Stimulated activated effector memory CD8-positive, alpha-beta T cell treated with anti-CD3 and anti-CD28 coated beads, Interleukin-12 subunit alpha, Interleukin-12 subunit beta, amount 100 ng/mL, for 72 hours (primary cell): ENCODE measurements at regions not wholly inside any gene's neighbourhood (a gene's known extent, or its start where the extent isn't known, plus 50 kb on each side); places are given as distances from the start of the nearest gene placed in this dataset.
"Not testable (repeated sequence)": the region's sequence is repeated elsewhere in the genome, so short reads cannot be mapped to it uniquely, and the experiment has no call there.

Experiments
- ATAC-seq: fragments of 150-1000 bp; cut with Tn5 transposase; 2 replicates; pipeline ENCODE4 v1.10.0; 2021
- DNase-seq, 2 donors: peaks; one replicate each; pipeline ENCODE4 v3.0.0; 2021 to 2022; ENCODE audit warnings: low spot score in 2 of 2
- H3K27ac Mint-ChIP-seq: one replicate; pipeline ENCODE4 v1.8.0; 2022; ENCODE audit warnings: mild to moderate bottlenecking, mixed read lengths
- H3K36me3 Mint-ChIP-seq: one replicate; pipeline ENCODE4 v1.8.0; 2022; ENCODE audit warnings: mild to moderate bottlenecking, mixed read lengths
- H3K4me1 Mint-ChIP-seq: one replicate; pipeline ENCODE4 v1.8.0; 2022; ENCODE audit warnings: mixed read lengths
- H3K4me3 Mint-ChIP-seq: one replicate; pipeline ENCODE4 v1.8.0; 2022; ENCODE audit warnings: mild to moderate bottlenecking, mixed read lengths
- H3K9me3 Mint-ChIP-seq: one replicate; pipeline ENCODE4 v1.8.0; 2022; ENCODE audit warnings: mixed read lengths

GRCh38 chr17:49898366-49899190 lies 50.7 kb upstream of the TAC4 start:
- H3K9me3 Mint-ChIP-seq, result no peaks in the 10 kb centered on the region
- no peaks in the 10 kb centered on the region for H3K4me1 Mint-ChIP-seq
- no peaks in the 10 kb centered on the region for H3K36me3 Mint-ChIP-seq
- ATAC-seq (no peak), DNase-seq (no peak)
- no peak overlapping the region for H3K4me3 Mint-ChIP-seq
- no peak overlapping the region for H3K27ac Mint-ChIP-seq

- Mint-ChIP-seq H3K27ac (no peak overlapping the region), H3K4me3 (no peak overlapping the region), H3K4me1 (no peaks in the 10 kb centered on the region), H3K36me3 (no peaks in the 10 kb centered on the region), H3K9me3 (no peaks in the 10 kb centered on the region)
- no peak for ATAC-seq
- DNase-seq, result no peak
Measured at GRCh38 chr17:49899191-49899485, 51.3 kb upstream of the TAC4 start.

GRCh38 chr17:49899588-49899987 lies 51.7 kb upstream of the TAC4 start:
- H3K4me1 Mint-ChIP-seq, result no peaks in the 10 kb centered on the region
- DNase-seq, result no peak
- H3K4me3 Mint-ChIP-seq, result no peak overlapping the region
- H3K36me3 Mint-ChIP-seq, result no peaks in the 10 kb centered on the region
- no peak for ATAC-seq
- H3K27ac Mint-ChIP-seq, result no peak overlapping the region
- H3K9me3 Mint-ChIP-seq, result no peaks in the 10 kb centered on the region

GRCh38 chr17:49900801-49901200 lies 52.9 kb upstream of the TAC4 start:
- not testable (repeated sequence) for H3K27ac Mint-ChIP-seq, H3K4me3 Mint-ChIP-seq

GRCh38 chr17:49901460-49902331 lies 53.8 kb upstream of the TAC4 start:
- Mint-ChIP-seq H3K27ac (no peak overlapping the region), H3K36me3 (no peaks in the 10 kb centered on the region), H3K4me1 (no peaks in the 10 kb centered on the region), H3K4me3 (no peak overlapping the region), H3K9me3 (no peaks in the 10 kb centered on the region)
- ATAC-seq, result no peak
- DNase-seq, result no peak

More at GRCh38 chr17:49900801-49901200, 52.9 kb upstream of the TAC4 start:
- H3K9me3 Mint-ChIP-seq, H3K4me1 Mint-ChIP-seq, H3K36me3 Mint-ChIP-seq, DNase-seq, ATAC-seq: not testable (repeated sequence)

GRCh38 chr17:49903523-49903922 lies 55.7 kb upstream of the TAC4 start:
- H3K36me3 Mint-ChIP-seq, result no peaks in the 10 kb centered on the region
- H3K27ac Mint-ChIP-seq, result no peak overlapping the region
- no peaks in the 10 kb centered on the region for H3K4me1 Mint-ChIP-seq
- DNase-seq, result no peak
- no peak for ATAC-seq
- H3K4me3 Mint-ChIP-seq, result no peak overlapping the region
- no peaks in the 10 kb centered on the region for H3K9me3 Mint-ChIP-seq

GRCh38 chr17:49904893-49905292 lies 57.0 kb upstream of the TAC4 start:
- Mint-ChIP-seq H3K4me3 (no peak overlapping the region), H3K27ac (no peak overlapping the region), H3K36me3 (no peaks in the 10 kb centered on the region), H3K9me3 (no peaks in the 10 kb centered on the region), H3K4me1 (no peaks in the 10 kb centered on the region)
- ATAC-seq, result no peak
- DNase-seq, result no peak

GRCh38 chr17:49906531-49907136 lies 58.8 kb upstream of the TAC4 start:
- Mint-ChIP-seq H3K9me3 (no peaks in the 10 kb centered on the region), H3K4me3 (no peak overlapping the region), H3K27ac (no peak overlapping the region), H3K4me1 (peaks cover 5% of the 10 kb centered on the region), H3K36me3 (no peaks in the 10 kb centered on the region)
- DNase-seq (no peak), ATAC-seq (no peak)

GRCh38 chr17:49907279-49907678 lies 59.4 kb upstream of the TAC4 start:
- Mint-ChIP-seq H3K4me1 (peaks cover 5% of the 10 kb centered on the region), H3K27ac (no peak overlapping the region), H3K36me3 (no peaks in the 10 kb centered on the region), H3K9me3 (no peaks in the 10 kb centered on the region), H3K4me3 (no peak overlapping the region)
- ATAC-seq (no peak), DNase-seq (no peak)

- DNase-seq (no peak), ATAC-seq (no peak)
- H3K4me1 Mint-ChIP-seq, result peaks cover 5% of the 10 kb centered on the region
- peak overlapping the region; percentile 52 for H3K4me3 Mint-ChIP-seq
- no peaks in the 10 kb centered on the region for H3K36me3 Mint-ChIP-seq
- no peak overlapping the region for H3K27ac Mint-ChIP-seq
- no peaks in the 10 kb centered on the region for H3K9me3 Mint-ChIP-seq
Measured at GRCh38 chr17:49908782-49909714, 59.9 kb upstream of the DLX4 start.

- Mint-ChIP-seq H3K9me3 (no peaks in the 10 kb centered on the region), H3K27ac (no peak overlapping the region), H3K36me3 (no peaks in the 10 kb centered on the region), H3K4me1 (peaks cover 5% of the 10 kb centered on the region), H3K4me3 (peak overlapping the region; percentile 52)
- ATAC-seq (peak; percentile 44), DNase-seq (no peak)
Measured at GRCh38 chr17:49910094-49910857, 58.7 kb upstream of the DLX4 start.

- no peak overlapping the region for H3K27ac Mint-ChIP-seq
- peak overlapping the region; percentile 52 for H3K4me3 Mint-ChIP-seq
- ATAC-seq (no peak), DNase-seq (no peak)
- peaks cover 5% of the 10 kb centered on the region for H3K4me1 Mint-ChIP-seq
- no peaks in the 10 kb centered on the region for H3K36me3 Mint-ChIP-seq
- H3K9me3 Mint-ChIP-seq, result no peaks in the 10 kb centered on the region
Measured at GRCh38 chr17:49910858-49911204, 58.2 kb upstream of the DLX4 start.

- DNase-seq (no peak), ATAC-seq (no peak)
- peaks cover 5% of the 10 kb centered on the region for H3K4me1 Mint-ChIP-seq
- no peaks in the 10 kb centered on the region for H3K9me3 Mint-ChIP-seq
- H3K4me3 Mint-ChIP-seq, result no peak overlapping the region
- no peak overlapping the region for H3K27ac Mint-ChIP-seq
- no peaks in the 10 kb centered on the region for H3K36me3 Mint-ChIP-seq
Measured at GRCh38 chr17:49911719-49912118, 57.3 kb upstream of the DLX4 start.
